Middle frontal gyrus (tissue), 1 donor: ENCODE measurements at regions not wholly inside any gene's neighbourhood (a gene's known extent, or its start where the extent isn't known, plus 50 kb on each side); places are given as distances from the start of the nearest gene placed in this dataset.
A peak's percentile ranks its signal among the peaks of the same experiment; 100 is the strongest.

Source experiments
- DNase-seq: peaks from one replicate; pipeline ENCODE4 v3.0.0-alpha.2; 2015; ENCODE audit warnings: low spot score; ENCODE audit errors: extremely low spot score

- DNase-seq = no peak
These were observed 63.2 kb upstream of the MAPRE2 start for GRCh38 chr18:34977838-34978532.

- no peak for DNase-seq
These were observed 62.7 kb upstream of the MAPRE2 start for GRCh38 chr18:34978533-34978893.

- peak; percentile 63 for DNase-seq
These were observed 62.1 kb upstream of the MAPRE2 start for GRCh38 chr18:34978953-34979608.

GRCh38 chr18:34981487-34981886, 59.7 kb upstream of the MAPRE2 start:
- DNase-seq = no peak

- no peak for DNase-seq
These were observed 55.2 kb upstream of the MAPRE2 start for GRCh38 chr18:34985963-34986362.

GRCh38 chr18:34990597-34990996, 50.6 kb upstream of the MAPRE2 start:
- no peak for DNase-seq

GRCh38 chr18:34991152-34991551, 50.1 kb upstream of the MAPRE2 start:
- no peak for DNase-seq
